HG03521 (cell line): ENCODE measurements at regions not wholly inside any gene's neighbourhood (a gene's known extent, or its start where the extent isn't known, plus 50 kb on each side); places are given as distances from the start of the nearest gene placed in this dataset.

Experiments
- ATAC-seq: cut with Tn5 transposase; IDR thresholded peaks from one replicate; pipeline ENCODE4 v1.9.1; 2021; ENCODE audit warnings: mild to moderate bottlenecking, moderate library complexity; ENCODE audit not compliant: unreplicated experiment

GRCh38 chr14:89630101-89630829, 213.2 kb upstream of the FOXN3 start:
- ATAC-seq, result no peak

- no peak for ATAC-seq
Measured at GRCh38 chr14:89629383-89629782, 212.3 kb upstream of the FOXN3 start.

- ATAC-seq, result no peak
Measured at GRCh38 chr14:89628521-89628920, 211.5 kb upstream of the FOXN3 start.

GRCh38 chr14:89626233-89626806, 209.3 kb upstream of the FOXN3 start:
- ATAC-seq, result no peak

GRCh38 chr14:89625731-89626232, 208.7 kb upstream of the FOXN3 start:
- ATAC-seq, result no peak

GRCh38 chr14:89625244-89625713, 208.2 kb upstream of the FOXN3 start:
- no peak for ATAC-seq

GRCh38 chr14:89624500-89625156, 207.6 kb upstream of the FOXN3 start:
- no peak for ATAC-seq

- ATAC-seq, result no peak
Measured at GRCh38 chr14:89621791-89622638, 205.0 kb upstream of the FOXN3 start.

- no peak for ATAC-seq
Measured at GRCh38 chr14:89621009-89621421, 204.0 kb upstream of the FOXN3 start.

- ATAC-seq, result no peak
Measured at GRCh38 chr14:89620436-89620835, 203.4 kb upstream of the FOXN3 start.

GRCh38 chr14:89619596-89619995, 202.6 kb upstream of the FOXN3 start:
- no peak for ATAC-seq

GRCh38 chr14:89618811-89619551, 201.9 kb upstream of the FOXN3 start:
- ATAC-seq, result peak; percentile 54

- ATAC-seq, result no peak
Measured at GRCh38 chr14:89618330-89618708, 201.3 kb upstream of the FOXN3 start.

- ATAC-seq, result peak; percentile 22
Measured at GRCh38 chr14:89617481-89618329, 200.7 kb upstream of the FOXN3 start.

- peak; percentile 50 for ATAC-seq
Measured at GRCh38 chr14:89616852-89617341, 199.9 kb upstream of the FOXN3 start.

- ATAC-seq, result no peak
Measured at GRCh38 chr14:89616425-89616824, 199.4 kb upstream of the FOXN3 start.

GRCh38 chr14:89615421-89615820, 198.4 kb upstream of the FOXN3 start:
- no peak for ATAC-seq

GRCh38 chr14:89614009-89614691, 197.1 kb upstream of the FOXN3 start:
- ATAC-seq, result no peak
